Cerebellar cortex (tissue), 1 donor: ENCODE measurements at regions not wholly inside any gene's neighbourhood (a gene's known extent, or its start where the extent isn't known, plus 50 kb on each side); places are given as distances from the start of the nearest gene placed in this dataset.

Experiments used
- DNase-seq: peaks from one replicate; pipeline ENCODE4 v3.0.0-alpha.2; 2015; ENCODE audit warnings: low spot score

- DNase-seq: no peak
Measured at GRCh38 chr15:62777671-62778070, 264.9 kb upstream of the TPM1 start.

GRCh38 chr15:62779036-62779770 lies 263.3 kb upstream of the TPM1 start:
- DNase-seq: no peak

- no peak for DNase-seq
Measured at GRCh38 chr15:62779899-62780298, 262.6 kb upstream of the TPM1 start.

- DNase-seq: no peak
Measured at GRCh38 chr15:62781081-62781497, 261.5 kb upstream of the TPM1 start.

- DNase-seq: peak; percentile 90
Measured at GRCh38 chr15:62782071-62782841, 260.3 kb upstream of the TPM1 start.

GRCh38 chr15:62782896-62783295 lies 259.7 kb upstream of the TPM1 start:
- no peak for DNase-seq

- no peak for DNase-seq
Measured at GRCh38 chr15:62783303-62783957, 259.1 kb upstream of the TPM1 start.

- DNase-seq: no peak
Measured at GRCh38 chr15:62785881-62786828, 256.4 kb upstream of the TPM1 start.

- no peak for DNase-seq
Measured at GRCh38 chr15:62787401-62787800, 255.1 kb upstream of the TPM1 start.

- no peak for DNase-seq
Measured at GRCh38 chr15:62788224-62788623, 254.3 kb upstream of the TPM1 start.

GRCh38 chr15:62790546-62790945 lies 252.0 kb upstream of the TPM1 start:
- DNase-seq: no peak

- no peak for DNase-seq
Measured at GRCh38 chr15:62791694-62792093, 250.9 kb upstream of the TPM1 start.

GRCh38 chr15:62792986-62793751 lies 249.4 kb upstream of the TPM1 start:
- DNase-seq: peak; percentile 8

GRCh38 chr15:62793752-62794144 lies 248.8 kb upstream of the TPM1 start:
- no peak for DNase-seq

GRCh38 chr15:62795171-62795570 lies 247.4 kb upstream of the TPM1 start:
- DNase-seq: no peak

GRCh38 chr15:62795700-62796695 lies 246.5 kb upstream of the TPM1 start:
- DNase-seq: no peak

GRCh38 chr15:62797171-62797570 lies 245.4 kb upstream of the TPM1 start:
- no peak for DNase-seq

- DNase-seq: no peak
Measured at GRCh38 chr15:62798536-62798935, 244.0 kb upstream of the TPM1 start.

- DNase-seq: no peak
Measured at GRCh38 chr15:62799037-62799436, 243.5 kb upstream of the TPM1 start.

GRCh38 chr15:62799919-62800318 lies 242.6 kb upstream of the TPM1 start:
- DNase-seq: no peak
